ENCODE measurements at regions not wholly inside any gene's neighbourhood (a gene's known extent, or its start where the extent isn't known, plus 50 kb on each side); places are given as distances from the start of the nearest gene placed in this dataset.
"Not testable (repeated sequence)": the region's sequence is repeated elsewhere in the genome, so short reads cannot be mapped to it uniquely, and the experiment has no call there.

DNA sequence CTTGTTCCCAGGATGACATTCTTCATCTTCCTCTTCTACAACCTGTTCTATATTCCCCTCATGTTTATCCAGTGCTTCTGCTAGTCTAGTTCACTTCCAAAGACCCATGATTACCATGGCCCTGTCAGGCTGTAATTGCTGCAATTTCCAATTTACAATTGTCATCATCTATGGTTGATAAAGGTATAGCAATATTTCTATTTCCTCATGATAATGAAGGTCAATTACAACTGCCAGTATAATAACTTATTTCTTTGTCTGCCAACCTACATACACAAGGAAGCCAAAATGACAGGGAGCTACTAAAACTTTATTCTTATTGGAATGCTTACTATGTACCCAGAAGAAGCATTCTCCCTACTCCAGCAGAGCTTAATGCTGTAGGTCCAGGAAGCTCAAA, 410.3 kb downstream of the OR4F29 start:
- not testable (repeated sequence) for H3F3A ChIP-seq (ENCODE audit: insufficient read depth, low read length, poor library complexity, severe bottlenecking); H3K4me3 ChIP-seq (ENCODE audit: low read length); H2AFZ ChIP-seq (ENCODE audit: low read depth, low read length); H3K9me3 ChIP-seq (ENCODE audit: low read length); H3K9ac ChIP-seq (ENCODE audit: low read length); H3K27ac ChIP-seq (ENCODE audit: low read length); H3K79me2 ChIP-seq (replicated peaks; ENCODE audit: insufficient read depth, low read length); H3K36me3 ChIP-seq (ENCODE audit: insufficient read depth, low read length); H3K27me3 ChIP-seq (ENCODE audit: insufficient read depth, low read depth, low read length); H3K4me2 ChIP-seq (ENCODE audit: low read length); H3K9me2 ChIP-seq (ENCODE audit: insufficient read depth, low read length); H4K20me1 ChIP-seq (ENCODE audit: insufficient read depth)

DNA sequence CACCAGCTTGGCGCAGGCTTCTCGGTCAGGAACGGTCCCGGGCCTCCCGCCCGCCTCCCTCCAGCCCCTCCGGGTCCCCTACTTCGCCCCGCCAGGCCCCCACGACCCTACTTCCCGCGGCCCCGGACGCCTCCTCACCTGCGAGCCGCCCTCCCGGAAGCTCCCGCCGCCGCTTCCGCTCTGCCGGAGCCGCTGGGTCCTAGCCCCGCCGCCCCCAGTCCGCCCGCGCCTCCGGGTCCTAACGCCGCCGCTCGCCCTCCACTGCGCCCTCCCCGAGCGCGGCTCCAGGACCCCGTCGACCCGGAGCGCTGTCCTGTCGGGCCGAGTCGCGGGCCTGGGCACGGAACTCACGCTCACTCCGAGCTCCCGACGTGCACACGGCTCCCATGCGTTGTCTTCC, 422.3 kb downstream of the OR4F29 start:
- H3F3A ChIP-seq (ENCODE audit: insufficient read depth, low read length, poor library complexity, severe bottlenecking); H3K27ac ChIP-seq (ENCODE audit: low read length); H4K20me1 ChIP-seq (ENCODE audit: insufficient read depth); H3K9me3 ChIP-seq (ENCODE audit: low read length); H3K9ac ChIP-seq (ENCODE audit: low read length); H3K27me3 ChIP-seq (ENCODE audit: insufficient read depth, low read depth, low read length); H3K9me2 ChIP-seq (ENCODE audit: insufficient read depth, low read length); H3K4me3 ChIP-seq (ENCODE audit: low read length); H3K79me2 ChIP-seq (replicated peaks; ENCODE audit: insufficient read depth, low read length); H3K4me2 ChIP-seq (ENCODE audit: low read length); H2AFZ ChIP-seq (ENCODE audit: low read depth, low read length); H3K36me3 ChIP-seq (ENCODE audit: insufficient read depth, low read length): not testable (repeated sequence)

DNA sequence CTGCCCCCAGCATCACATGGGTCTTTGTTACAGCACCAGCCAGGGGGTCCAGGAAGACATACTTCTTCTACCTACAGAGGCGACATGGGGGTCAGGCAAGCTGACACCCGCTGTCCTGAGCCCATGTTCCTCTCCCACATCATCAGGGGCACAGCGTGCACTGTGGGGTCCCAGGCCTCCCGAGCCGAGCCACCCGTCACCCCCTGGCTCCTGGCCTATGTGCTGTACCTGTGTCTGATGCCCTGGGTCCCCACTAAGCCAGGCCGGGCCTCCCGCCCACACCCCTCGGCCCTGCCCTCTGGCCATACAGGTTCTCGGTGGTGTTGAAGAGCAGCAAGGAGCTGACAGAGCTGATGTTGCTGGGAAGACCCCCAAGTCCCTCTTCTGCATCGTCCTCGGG, 434.2 kb downstream of the OR4F29 start:
- not testable (repeated sequence) for H3K27me3 ChIP-seq (ENCODE audit: insufficient read depth, low read depth, low read length); H3K9me2 ChIP-seq (ENCODE audit: insufficient read depth, low read length); H4K20me1 ChIP-seq (ENCODE audit: insufficient read depth); H3K36me3 ChIP-seq (ENCODE audit: insufficient read depth, low read length); H3K79me2 ChIP-seq (replicated peaks; ENCODE audit: insufficient read depth, low read length); H3K9ac ChIP-seq (ENCODE audit: low read length); H2AFZ ChIP-seq (ENCODE audit: low read depth, low read length); H3K27ac ChIP-seq (ENCODE audit: low read length); H3K4me3 ChIP-seq (ENCODE audit: low read length); H3K9me3 ChIP-seq (ENCODE audit: low read length); H3F3A ChIP-seq (ENCODE audit: insufficient read depth, low read length, poor library complexity, severe bottlenecking); H3K4me2 ChIP-seq (ENCODE audit: low read length)

DNA sequence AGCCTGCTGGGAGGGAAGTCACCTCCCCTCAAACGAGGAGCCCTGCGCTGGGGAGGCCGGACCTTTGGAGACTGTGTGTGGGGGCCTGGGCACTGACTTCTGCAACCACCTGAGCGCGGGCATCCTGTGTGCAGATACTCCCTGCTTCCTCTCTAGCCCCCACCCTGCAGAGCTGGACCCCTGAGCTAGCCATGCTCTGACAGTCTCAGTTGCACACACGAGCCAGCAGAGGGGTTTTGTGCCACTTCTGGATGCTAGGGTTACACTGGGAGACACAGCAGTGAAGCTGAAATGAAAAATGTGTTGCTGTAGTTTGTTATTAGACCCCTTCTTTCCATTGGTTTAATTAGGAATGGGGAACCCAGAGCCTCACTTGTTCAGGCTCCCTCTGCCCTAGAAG, 435.5 kb downstream of the OR4F29 start:
- not testable (repeated sequence) for H3K36me3 ChIP-seq (ENCODE audit: insufficient read depth, low read length); H3K4me2 ChIP-seq (ENCODE audit: low read length); H3K9me2 ChIP-seq (ENCODE audit: insufficient read depth, low read length); H3K9me3 ChIP-seq (ENCODE audit: low read length); H2AFZ ChIP-seq (ENCODE audit: low read depth, low read length); H3K27ac ChIP-seq (ENCODE audit: low read length); H3K9ac ChIP-seq (ENCODE audit: low read length); H4K20me1 ChIP-seq (ENCODE audit: insufficient read depth); H3K4me3 ChIP-seq (ENCODE audit: low read length); H3F3A ChIP-seq (ENCODE audit: insufficient read depth, low read length, poor library complexity, severe bottlenecking); H3K27me3 ChIP-seq (ENCODE audit: insufficient read depth, low read depth, low read length); H3K79me2 ChIP-seq (replicated peaks; ENCODE audit: insufficient read depth, low read length)

DNA sequence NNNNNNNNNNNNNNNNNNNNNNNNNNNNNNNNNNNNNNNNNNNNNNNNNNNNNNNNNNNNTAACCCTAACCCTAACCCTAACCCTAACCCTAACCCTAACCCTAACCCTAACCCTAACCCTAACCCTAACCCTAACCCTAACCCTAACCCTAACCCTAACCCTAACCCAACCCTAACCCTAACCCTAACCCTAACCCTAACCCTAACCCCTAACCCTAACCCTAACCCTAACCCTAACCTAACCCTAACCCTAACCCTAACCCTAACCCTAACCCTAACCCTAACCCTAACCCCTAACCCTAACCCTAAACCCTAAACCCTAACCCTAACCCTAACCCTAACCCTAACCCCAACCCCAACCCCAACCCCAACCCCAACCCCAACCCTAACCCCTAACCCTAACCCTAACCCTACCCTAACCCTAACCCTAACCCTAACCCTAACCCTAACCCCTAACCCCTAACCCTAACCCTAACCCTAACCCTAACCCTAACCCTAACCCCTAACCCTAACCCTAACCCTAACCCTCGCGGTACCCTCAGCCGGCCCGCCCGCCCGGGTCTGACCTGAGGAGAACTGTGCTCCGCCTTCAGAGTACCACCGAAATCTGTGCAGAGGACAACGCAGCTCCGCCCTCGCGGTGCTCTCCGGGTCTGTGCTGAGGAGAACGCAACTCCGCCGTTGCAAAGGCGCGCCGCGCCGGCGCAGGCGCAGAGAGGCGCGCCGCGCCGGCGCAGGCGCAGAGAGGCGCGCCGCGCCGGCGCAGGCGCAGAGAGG, 441.3 kb downstream of the OR4F29 start:
- not testable (repeated sequence) for H3K79me2 ChIP-seq (replicated peaks; ENCODE audit: insufficient read depth, low read length); H3K27ac ChIP-seq (ENCODE audit: low read length); H3F3A ChIP-seq (ENCODE audit: insufficient read depth, low read length, poor library complexity, severe bottlenecking); H4K20me1 ChIP-seq (ENCODE audit: insufficient read depth); H3K36me3 ChIP-seq (ENCODE audit: insufficient read depth, low read length); H3K9me3 ChIP-seq (ENCODE audit: low read length); H3K4me3 ChIP-seq (ENCODE audit: low read length); H2AFZ ChIP-seq (ENCODE audit: low read depth, low read length); H3K9ac ChIP-seq (ENCODE audit: low read length); H3K27me3 ChIP-seq (ENCODE audit: insufficient read depth, low read depth, low read length); H3K4me2 ChIP-seq (ENCODE audit: low read length); H3K9me2 ChIP-seq (ENCODE audit: insufficient read depth, low read length)

Small RNA genes lying in the stretch of these regions (small RNA-seq; reads per million reads assigned to genes)
- gene AL627309.7 (0 reads per million in 3 experiments), gene MIR6859-1 (0 reads per million in 3 experiments), gene MIR6859-2 (0 reads per million in 3 experiments), gene RNU6-1100P (0 reads per million in 3 experiments)

Measured in neural cell (in vitro differentiated cells).